ENCODE measurements at regions not wholly inside any gene's neighbourhood (a gene's known extent, or its start where the extent isn't known, plus 50 kb on each side); places are given as distances from the start of the nearest gene placed in this dataset.

- Histone ChIP-seq H3K36me3 (replicated peaks in 1 of 2) (no peaks in the 10 kb centered on the region), H3K27me3 (no peaks in the 10 kb centered on the region), H3K4me1 (replicated peaks in 1 of 2) (no peaks in the 10 kb centered on the region), H3K9me3 (replicated peaks in 1 of 3) (no peaks in the 10 kb centered on the region), H3K27ac (no peak overlapping the region), H3K4me3 (no peak overlapping the region)
- WGBS, 4 donors, result 51 to 81% (median 63%) methylated on average over 3 of the region's 3 CpGs
- intact Hi-C loops (cut with DNase I), result no loop called here
- no peak for TF ChIP-seq CTCF (IDR thresholded peaks at IDR 0.05)
- no peak for TF ChIP-seq POLR2A (IDR thresholded peaks at IDR 0.05)
- DNase-seq, result no peak
Observed at GRCh38 chr22:22834204-22834603, 53.4 kb upstream of the IGLL5 start.

GRCh38 chr22:22834783-22835182 lies 52.8 kb upstream of the IGLL5 start:
- no peaks in the 10 kb centered on the region for H3K9me3 ChIP-seq (replicated peaks in 1 of 3)
- 75 to 83% (median 79%) methylated on average over 6 of the region's 6 CpGs for WGBS, 4 donors
- DNase-seq, result no peak
- intact Hi-C loops (cut with DNase I), result no loop called here
- no peaks in the 10 kb centered on the region for H3K27me3 ChIP-seq
- H3K4me3 ChIP-seq, result no peak overlapping the region
- TF ChIP-seq CTCF (IDR thresholded peaks at IDR 0.05) (no peak), POLR2A (IDR thresholded peaks at IDR 0.05) (no peak)
- H3K27ac ChIP-seq, result no peak overlapping the region
- no peaks in the 10 kb centered on the region for H3K4me1 ChIP-seq (replicated peaks in 1 of 2)
- no peaks in the 10 kb centered on the region for H3K36me3 ChIP-seq (replicated peaks in 1 of 2)

- no peak overlapping the region for H3K4me3 ChIP-seq
- no peaks in the 10 kb centered on the region for H3K27me3 ChIP-seq
- no peak overlapping the region for H3K27ac ChIP-seq
- no peak for DNase-seq
- intact Hi-C loops (cut with DNase I), result no loop called here
- H3K36me3 ChIP-seq (replicated peaks in 1 of 2), result no peaks in the 10 kb centered on the region
- TF ChIP-seq CTCF (IDR thresholded peaks at IDR 0.05) (no peak), POLR2A (IDR thresholded peaks at IDR 0.05) (no peak)
- WGBS, 4 donors, result 79 to 82% (median 80%) methylated on average over 4 of the region's 4 CpGs
- no peaks in the 10 kb centered on the region for H3K4me1 ChIP-seq (replicated peaks in 1 of 2)
- H3K9me3 ChIP-seq (replicated peaks in 1 of 3), result no peaks in the 10 kb centered on the region
Observed at GRCh38 chr22:22835242-22835641, 52.4 kb upstream of the IGLL5 start.

GRCh38 chr22:22835771-22836291 lies 51.8 kb upstream of the IGLL5 start:
- intact Hi-C loops (cut with DNase I), result no loop called here
- no peaks in the 10 kb centered on the region for H3K9me3 ChIP-seq (replicated peaks in 1 of 3)
- H3K4me1 ChIP-seq (replicated peaks in 1 of 2), result no peaks in the 10 kb centered on the region
- TF ChIP-seq CTCF (IDR thresholded peaks at IDR 0.05) (no peak), POLR2A (IDR thresholded peaks at IDR 0.05) (no peak)
- no peak for DNase-seq
- H3K27ac ChIP-seq, result no peak overlapping the region
- WGBS, 4 donors, result 62 to 74% (median 69%) methylated on average over 3 of the region's 3 CpGs
- no peaks in the 10 kb centered on the region for H3K36me3 ChIP-seq (replicated peaks in 1 of 2)
- no peak overlapping the region for H3K4me3 ChIP-seq
- no peaks in the 10 kb centered on the region for H3K27me3 ChIP-seq

Measured in adrenal gland (tissue), 9 donors.